HL-60 (cell line): ENCODE measurements at regions not wholly inside any gene's neighbourhood (a gene's known extent, or its start where the extent isn't known, plus 50 kb on each side); places are given as distances from the start of the nearest gene placed in this dataset.

Experiments
- CTCF ChIP-seq: IDR thresholded peaks from one replicate; pipeline ENCODE4 v1.5.1; 2011; ENCODE audit warnings: low read length, control low read depth, inconsistent platforms; ENCODE audit not compliant: insufficient read depth
- GABPA ChIP-seq: IDR thresholded peaks from 2 replicates; pipeline ENCODE4 v1.6.1; 2012; ENCODE audit warnings: low read depth
- POLR2AphosphoS5 ChIP-seq: IDR thresholded peaks from 2 replicates; pipeline ENCODE4 v1.6.1; 2012; ENCODE audit warnings: low read depth
- REST ChIP-seq: IDR thresholded peaks from 2 replicates; pipeline ENCODE4 v1.6.1; 2012; ENCODE audit warnings: low read depth; ENCODE audit not compliant: insufficient replicate concordance
- SPI1 ChIP-seq: IDR thresholded peaks from 2 replicates; pipeline ENCODE4 v1.6.1; 2012; ENCODE audit warnings: low read depth, mild to moderate bottlenecking, borderline replicate concordance

- TF ChIP-seq REST (no peak), CTCF (no peak), POLR2AphosphoS5 (no peak), SPI1 (no peak), GABPA (no peak)
Measured at GRCh38 chr4:105023668-105024055, 123.0 kb upstream of the TET2 start.
